A549 (cell line): ENCODE measurements at regions not wholly inside any gene's neighbourhood (a gene's known extent, or its start where the extent isn't known, plus 50 kb on each side); places are given as distances from the start of the nearest gene placed in this dataset.

Experiments
- ATAC-seq, 2 experiments: fragments of 200-7000 bp in 1 of 2; fragments of >200 bp in 1 of 2; cut with Nextera tagmentation in 1 of 2; cut with Tn5 transposase in 1 of 2; 3 replicates each; pipeline versions ENCODE4 v1.8.0 to v1.9.1; 2018 to 2020; ENCODE audit warnings: mild to moderate bottlenecking in 1 of 2, moderate library complexity in 1 of 2
- CTCF ChIA-PET: fragments of 300-600 bp; sonication (Branson Sonifier 250); formaldehyde crosslinking; extraction: SDS; loops from one replicate; lab custom pipeline; 2021; ENCODE audit warnings: antibody characterized with exemption, inconsistent platforms; lab: Yijun Ruan, JAX
- POLR2A ChIA-PET: fragments of 350-600 bp; formaldehyde crosslinking; extraction: SDS; loops from one replicate; lab custom pipeline; 2021; ENCODE audit warnings: antibody characterized with exemption, inconsistent platforms; lab: Yijun Ruan, JAX
- DNase-seq, 2 experiments: peaks; one replicate each; pipeline versions ENCODE4 v3.0.0 to v3.0.0-alpha.2; 2011 to 2016; ENCODE audit warnings: low read depth in 1 of 2, low spot score in 1 of 2
- FAIRE-seq: peaks from 2 replicates; lab custom pipeline; 2011; peaks lifted over from hg19 to GRCh38; lab: Jason Lieb, UNC
- H3K27ac ChIP-seq, 2 experiments: fragments of >200 bp; sonication (Bioruptor Twin); formaldehyde crosslinking; 3 replicates each; pipeline ENCODE4 v1.5.1; 2016 to 2017
- H3K4me1 ChIP-seq: fragments of >200 bp; sonication (Bioruptor Twin); formaldehyde crosslinking; 3 replicates; pipeline ENCODE4 v1.6.1; 2016
- H3K4me2 ChIP-seq: fragments of >200 bp; sonication (Bioruptor Twin); formaldehyde crosslinking; 3 replicates; pipeline ENCODE4 v1.6.1; 2016
- H3K4me3 ChIP-seq: fragments of >200 bp; sonication (Bioruptor Twin); formaldehyde crosslinking; 3 replicates; pipeline ENCODE4 v1.5.1; 2016
- H3K9me3 ChIP-seq: fragments of >200 bp; sonication (Bioruptor Twin); formaldehyde crosslinking; 3 replicates; pipeline ENCODE4 v1.6.1; 2016
- CBX2 ChIP-seq: fragments of 200-600 bp; sonication (generic); IDR thresholded peaks from 2 replicates; pipeline ENCODE4 v1.6.1; 2016; ENCODE audit warnings: low read depth, mild to moderate bottlenecking, borderline replicate concordance
- CBX8 ChIP-seq: fragments of 200-600 bp; sonication (generic); IDR thresholded peaks from 2 replicates; pipeline ENCODE4 v1.6.1; 2016
- CEBPB ChIP-seq, 2 experiments: fragments of >200 bp in 1 of 2; sonication (Bioruptor Twin) in 1 of 2; formaldehyde crosslinking in 1 of 2; IDR thresholded peaks; 2 replicates each; pipeline ENCODE4 v1.6.1; 2012 to 2016
- CHD2 ChIP-seq: fragments of 150-350 bp; IDR thresholded peaks from 2 replicates; pipeline ENCODE4 v1.6.1; 2014; ENCODE audit warnings: low read length; ENCODE audit not compliant: partially characterized antibody
- CHD4 ChIP-seq: fragments of 200-600 bp; sonication (generic); IDR thresholded peaks from 2 replicates; pipeline ENCODE4 v1.6.1; 2016; ENCODE audit warnings: antibody characterized with exemption, mild to moderate bottlenecking, borderline replicate concordance
- E2F6 ChIP-seq: IDR thresholded peaks from 2 replicates; pipeline ENCODE4 v1.6.1; 2012; ENCODE audit warnings: low read depth, borderline replicate concordance
- EP300 ChIP-seq, 2 experiments: fragments of >200 bp; sonication (Bioruptor Twin); formaldehyde crosslinking; IDR thresholded peaks; 2 replicates in 1 of 2; 3 replicates in 1 of 2; pipeline ENCODE4 v1.6.1; 2016 to 2017
- FOSL2 ChIP-seq, 2 experiments: fragments of 450-650 bp in 1 of 2; fragments of >200 bp in 1 of 2; sonication (Bioruptor Twin) in 1 of 2; formaldehyde crosslinking; IDR thresholded peaks; 2 replicates each; pipeline versions ENCODE4 v1.5.0 to v1.6.1; 2016 to 2020; ENCODE audit warnings: mild to moderate bottlenecking in 1 of 2, moderate library complexity in 1 of 2
- HOXB13 ChIP-seq: fragments of 250-450 bp; sonication (Bioruptor Pico); IDR thresholded peaks from 2 replicates; pipeline ENCODE4 v1.5.0; 2020; ENCODE audit warnings: low read depth, mild to moderate bottlenecking, moderate library complexity
- HOXB5 ChIP-seq: fragments of 250-450 bp; sonication (Bioruptor Pico); IDR thresholded peaks from 2 replicates; pipeline ENCODE4 v1.5.0; 2020; ENCODE audit warnings: mild to moderate bottlenecking, moderate library complexity
- JUN ChIP-seq, 2 experiments: fragments of >200 bp; sonication (Bioruptor Twin); formaldehyde crosslinking; IDR thresholded peaks; 2 replicates in 1 of 2; 3 replicates in 1 of 2; pipeline ENCODE4 v1.6.1; 2016 to 2017
- JUNB ChIP-seq: fragments of >200 bp; sonication (Bioruptor Twin); formaldehyde crosslinking; IDR thresholded peaks from 2 replicates; pipeline ENCODE4 v1.6.1; 2016
- KDM5A ChIP-seq: fragments of 200-600 bp; sonication (generic); IDR thresholded peaks from 2 replicates; pipeline ENCODE4 v1.6.1; 2016; ENCODE audit warnings: antibody characterized with exemption, mild to moderate bottlenecking
- MYC ChIP-seq: IDR thresholded peaks from 2 replicates; pipeline ENCODE4 v1.6.1; 2012; ENCODE audit warnings: mild to moderate bottlenecking, inconsistent platforms, low read length, improper control_type of control experiment, borderline replicate concordance
- NFE2L2 ChIP-seq: fragments of 150-350 bp; conservative IDR thresholded peaks from 2 replicates; pipeline ENCODE4 v1.6.1; 2014; ENCODE audit warnings: low read length
- NPAS2 ChIP-seq: fragments of 250-450 bp; sonication (Bioruptor Pico); IDR thresholded peaks from 2 replicates; pipeline ENCODE4 v1.8.0; 2022; ENCODE audit warnings: mild to moderate bottlenecking, moderate library complexity, borderline replicate concordance
- PBX3 ChIP-seq: IDR thresholded peaks from 2 replicates; pipeline ENCODE4 v1.6.1; 2012
- PHF8 ChIP-seq: fragments of 200-600 bp; sonication (generic); IDR thresholded peaks from 2 replicates; pipeline ENCODE4 v1.6.1; 2016; ENCODE audit warnings: low read depth, mild to moderate bottlenecking, antibody characterized with exemption, moderate library complexity, borderline replicate concordance
- REST ChIP-seq: fragments of 200-600 bp; sonication (generic); IDR thresholded peaks from 2 replicates; pipeline ENCODE4 v1.6.1; 2016; ENCODE audit warnings: antibody characterized with exemption, mild to moderate bottlenecking, moderate library complexity
- SREBF2 ChIP-seq: fragments of 450-650 bp; IDR thresholded peaks from 2 replicates; pipeline ENCODE4 v1.6.1; 2014; ENCODE audit warnings: mild to moderate bottlenecking, moderate library complexity
- ZC3H11A ChIP-seq: fragments of 450-650 bp; IDR thresholded peaks from 2 replicates; pipeline ENCODE4 v1.6.1; 2014; ENCODE audit warnings: antibody characterized with exemption, mild to moderate bottlenecking
- ZFP36 ChIP-seq: fragments of 450-650 bp; IDR thresholded peaks from 2 replicates; pipeline ENCODE4 v1.6.1; 2014; ENCODE audit warnings: borderline replicate concordance; ENCODE audit not compliant: partially characterized antibody
- ZSCAN20 ChIP-seq: fragments of 250-450 bp; sonication (Bioruptor Pico); IDR thresholded peaks from 2 replicates; pipeline ENCODE4 v1.8.0; 2022; ENCODE audit warnings: mild to moderate bottlenecking, moderate library complexity
- WGBS: methylation state at CpG from one replicate; pipeline ENCODE4 v1.1.6; 2017; ENCODE audit errors: missing lambda C conversion rate; 5-methylcytosine and 5-hydroxymethylcytosine counted together
- TF ChIP-seq, protein P1 (sequence below): fragments of >200 bp; sonication (Bioruptor Twin); formaldehyde crosslinking; IDR thresholded peaks from 3 replicates; pipeline ENCODE4 v1.5.1; 2016

GRCh38 chr13:47413526-47413925 lies 516.7 kb upstream of the HTR2A start (continued):
- no peak for TF ChIP-seq REST
- TF ChIP-seq JUNB, result no peak
- TF ChIP-seq CHD4, result no peak
- no peak for TF ChIP-seq CHD2
- TF ChIP-seq CBX2, result no peak

GRCh38 chr13:47413112-47413511 lies 516.3 kb upstream of the HTR2A start:
- TF ChIP-seq ZSCAN20 (CRISPR knock-in tag) (no peak), ZC3H11A (no peak), NFE2L2 (no peak), CBX8 (no peak), HOXB5 (no peak), E2F6 (no peak), EP300 (IDR thresholded peaks at IDR 0.05) (no peak), JUNB (no peak), FOSL2 (IDR thresholded peaks at IDR 0.05) (no peak), FOSL2 (CRISPR knock-in tag; IDR thresholded peaks at IDR 0.05) (no peak), CEBPB (IDR thresholded peaks at IDR 0.05) (no peak), PBX3 (no peak), HOXB13 (CRISPR knock-in tag) (no peak), SREBF2 (no peak), PHF8 (no peak), NPAS2 (CRISPR knock-in tag) (no peak), ZFP36 (no peak), JUN (IDR thresholded peaks at IDR 0.05) (no peak), KDM5A (no peak), MYC (no peak)
- TF ChIP-seq, protein P1, sequence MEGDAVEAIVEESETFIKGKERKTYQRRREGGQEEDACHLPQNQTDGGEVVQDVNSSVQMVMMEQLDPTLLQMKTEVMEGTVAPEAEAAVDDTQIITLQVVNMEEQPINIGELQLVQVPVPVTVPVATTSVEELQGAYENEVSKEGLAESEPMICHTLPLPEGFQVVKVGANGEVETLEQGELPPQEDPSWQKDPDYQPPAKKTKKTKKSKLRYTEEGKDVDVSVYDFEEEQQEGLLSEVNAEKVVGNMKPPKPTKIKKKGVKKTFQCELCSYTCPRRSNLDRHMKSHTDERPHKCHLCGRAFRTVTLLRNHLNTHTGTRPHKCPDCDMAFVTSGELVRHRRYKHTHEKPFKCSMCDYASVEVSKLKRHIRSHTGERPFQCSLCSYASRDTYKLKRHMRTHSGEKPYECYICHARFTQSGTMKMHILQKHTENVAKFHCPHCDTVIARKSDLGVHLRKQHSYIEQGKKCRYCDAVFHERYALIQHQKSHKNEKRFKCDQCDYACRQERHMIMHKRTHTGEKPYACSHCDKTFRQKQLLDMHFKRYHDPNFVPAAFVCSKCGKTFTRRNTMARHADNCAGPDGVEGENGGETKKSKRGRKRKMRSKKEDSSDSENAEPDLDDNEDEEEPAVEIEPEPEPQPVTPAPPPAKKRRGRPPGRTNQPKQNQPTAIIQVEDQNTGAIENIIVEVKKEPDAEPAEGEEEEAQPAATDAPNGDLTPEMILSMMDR, result no peak
- WGBS, result 49% methylated on average over 3 of the region's 3 CpGs

More at GRCh38 chr13:47413112-47413511, 516.3 kb upstream of the HTR2A start:
- ChIA-PET CTCF (no interaction called here), POLR2A (no interaction called here)
- H3K9me3 ChIP-seq, result no peaks in the 10 kb centered on the region
- H3K27ac ChIP-seq, result no peak overlapping the region
- H3K4me2 ChIP-seq, result no peak overlapping the region
- no peak for FAIRE-seq
- no peaks in the 10 kb centered on the region for H3K4me1 ChIP-seq
- ATAC-seq, result no peak
- no peak for DNase-seq
- H3K4me3 ChIP-seq, result no peak overlapping the region
